ENCODE measurements at regions not wholly inside any gene's neighbourhood (a gene's known extent, or its start where the extent isn't known, plus 50 kb on each side); places are given as distances from the start of the nearest gene placed in this dataset.

GRCh38 chr3:72190050-72190449, 405.1 kb upstream of the PROK2 start:
- Mint-ChIP-seq H3K4me1 (ENCODE audit: low read depth) (peaks cover 18% of the 10 kb centered on the region), H3K27me3 (no peaks in the 10 kb centered on the region), H3K27ac (no peak overlapping the region), H3K9me3 (peaks cover 13% of the 10 kb centered on the region), H3K4me3 (no peak overlapping the region), H3K36me3 (ENCODE audit: low read depth) (no peaks in the 10 kb centered on the region)
- DNase-seq: no peak

- H3K9me3 Mint-ChIP-seq: peaks cover 13% of the 10 kb centered on the region
- peaks cover 4% of the 10 kb centered on the region for H3K27me3 Mint-ChIP-seq
- H3K36me3 Mint-ChIP-seq (ENCODE audit: low read depth): no peaks in the 10 kb centered on the region
- H3K4me1 Mint-ChIP-seq (ENCODE audit: low read depth): peaks cover 18% of the 10 kb centered on the region
- no peak overlapping the region for H3K4me3 Mint-ChIP-seq
- no peak for DNase-seq
- no peak overlapping the region for H3K27ac Mint-ChIP-seq
These were observed 404.4 kb upstream of the PROK2 start for GRCh38 chr3:72189339-72189738.

- no peak overlapping the region for H3K27ac Mint-ChIP-seq
- no peak for DNase-seq
- no peaks in the 10 kb centered on the region for H3K36me3 Mint-ChIP-seq (ENCODE audit: low read depth)
- H3K9me3 Mint-ChIP-seq: peaks cover 13% of the 10 kb centered on the region
- peaks cover 18% of the 10 kb centered on the region for H3K4me1 Mint-ChIP-seq (ENCODE audit: low read depth)
- no peak overlapping the region for H3K4me3 Mint-ChIP-seq
- peaks cover 4% of the 10 kb centered on the region for H3K27me3 Mint-ChIP-seq
These were observed 403.6 kb upstream of the PROK2 start for GRCh38 chr3:72188536-72188935.

- DNase-seq: no peak
- H3K9me3 Mint-ChIP-seq: peaks cover 2% of the 10 kb centered on the region
- H3K4me3 Mint-ChIP-seq: no peak overlapping the region
- H3K27ac Mint-ChIP-seq: no peak overlapping the region
- H3K27me3 Mint-ChIP-seq: peaks cover 12% of the 10 kb centered on the region
- H3K36me3 Mint-ChIP-seq (ENCODE audit: low read depth): no peaks in the 10 kb centered on the region
- peaks cover 18% of the 10 kb centered on the region for H3K4me1 Mint-ChIP-seq (ENCODE audit: low read depth)
These were observed 402.2 kb upstream of the PROK2 start for GRCh38 chr3:72187131-72187530.

GRCh38 chr3:72186400-72186855, 401.5 kb upstream of the PROK2 start:
- H3K9me3 Mint-ChIP-seq: no peaks in the 10 kb centered on the region
- H3K36me3 Mint-ChIP-seq (ENCODE audit: low read depth): no peaks in the 10 kb centered on the region
- peaks cover 19% of the 10 kb centered on the region for H3K27me3 Mint-ChIP-seq
- H3K4me3 Mint-ChIP-seq: no peak overlapping the region
- H3K27ac Mint-ChIP-seq: peak overlapping the region; percentile 9
- DNase-seq: no peak
- H3K4me1 Mint-ChIP-seq (ENCODE audit: low read depth): peaks cover 18% of the 10 kb centered on the region

- no peak for DNase-seq
- H3K27me3 Mint-ChIP-seq: peaks cover 23% of the 10 kb centered on the region
- no peaks in the 10 kb centered on the region for H3K9me3 Mint-ChIP-seq
- H3K4me3 Mint-ChIP-seq: no peak overlapping the region
- no peaks in the 10 kb centered on the region for H3K36me3 Mint-ChIP-seq (ENCODE audit: low read depth)
- H3K27ac Mint-ChIP-seq: peak overlapping the region; percentile 9
- H3K4me1 Mint-ChIP-seq (ENCODE audit: low read depth): peaks cover 18% of the 10 kb centered on the region
These were observed 400.8 kb upstream of the PROK2 start for GRCh38 chr3:72185549-72186399.

- Mint-ChIP-seq H3K27ac (no peak overlapping the region), H3K36me3 (ENCODE audit: low read depth) (no peaks in the 10 kb centered on the region), H3K4me1 (ENCODE audit: low read depth) (peaks cover 12% of the 10 kb centered on the region), H3K27me3 (peaks cover 39% of the 10 kb centered on the region), H3K9me3 (no peaks in the 10 kb centered on the region), H3K4me3 (no peak overlapping the region)
- no peak for DNase-seq
These were observed 398.5 kb upstream of the PROK2 start for GRCh38 chr3:72183489-72183888.

- no peaks in the 10 kb centered on the region for H3K9me3 Mint-ChIP-seq
- no peak overlapping the region for H3K27ac Mint-ChIP-seq
- peaks cover 19% of the 10 kb centered on the region for H3K4me1 Mint-ChIP-seq (ENCODE audit: low read depth)
- no peaks in the 10 kb centered on the region for H3K36me3 Mint-ChIP-seq (ENCODE audit: low read depth)
- no peak for DNase-seq
- H3K4me3 Mint-ChIP-seq: no peak overlapping the region
- peaks cover 48% of the 10 kb centered on the region for H3K27me3 Mint-ChIP-seq
These were observed 397.3 kb upstream of the PROK2 start for GRCh38 chr3:72182206-72182605.

- DNase-seq: no peak
- Mint-ChIP-seq H3K4me1 (ENCODE audit: low read depth) (peaks cover 20% of the 10 kb centered on the region), H3K27me3 (peaks cover 58% of the 10 kb centered on the region), H3K9me3 (no peaks in the 10 kb centered on the region), H3K4me3 (no peak overlapping the region), H3K27ac (no peak overlapping the region), H3K36me3 (ENCODE audit: low read depth) (no peaks in the 10 kb centered on the region)
These were observed 396.3 kb upstream of the PROK2 start for GRCh38 chr3:72181251-72181650.

GRCh38 chr3:72180405-72180804, 395.5 kb upstream of the PROK2 start:
- peaks cover 66% of the 10 kb centered on the region for H3K27me3 Mint-ChIP-seq
- no peak overlapping the region for H3K4me3 Mint-ChIP-seq
- H3K27ac Mint-ChIP-seq: no peak overlapping the region
- H3K9me3 Mint-ChIP-seq: peaks cover 3% of the 10 kb centered on the region
- DNase-seq: no peak
- H3K4me1 Mint-ChIP-seq (ENCODE audit: low read depth): peaks cover 15% of the 10 kb centered on the region
- H3K36me3 Mint-ChIP-seq (ENCODE audit: low read depth): no peaks in the 10 kb centered on the region

- DNase-seq: no peak
- H3K4me1 Mint-ChIP-seq (ENCODE audit: low read depth): peaks cover 15% of the 10 kb centered on the region
- no peak overlapping the region for H3K27ac Mint-ChIP-seq
- no peaks in the 10 kb centered on the region for H3K36me3 Mint-ChIP-seq (ENCODE audit: low read depth)
- H3K27me3 Mint-ChIP-seq: peaks cover 73% of the 10 kb centered on the region
- H3K9me3 Mint-ChIP-seq: peaks cover 3% of the 10 kb centered on the region
- no peak overlapping the region for H3K4me3 Mint-ChIP-seq
These were observed 394.1 kb upstream of the PROK2 start for GRCh38 chr3:72179107-72179464.

GRCh38 chr3:72178463-72179106, 393.6 kb upstream of the PROK2 start:
- H3K27ac Mint-ChIP-seq: no peak overlapping the region
- peaks cover 77% of the 10 kb centered on the region for H3K27me3 Mint-ChIP-seq
- no peaks in the 10 kb centered on the region for H3K36me3 Mint-ChIP-seq (ENCODE audit: low read depth)
- no peak overlapping the region for H3K4me3 Mint-ChIP-seq
- no peak for DNase-seq
- peaks cover 15% of the 10 kb centered on the region for H3K4me1 Mint-ChIP-seq (ENCODE audit: low read depth)
- peaks cover 3% of the 10 kb centered on the region for H3K9me3 Mint-ChIP-seq

GRCh38 chr3:72177075-72178050, 392.4 kb upstream of the PROK2 start:
- H3K4me3 Mint-ChIP-seq: no peak overlapping the region
- H3K27ac Mint-ChIP-seq: no peak overlapping the region
- peaks cover 80% of the 10 kb centered on the region for H3K27me3 Mint-ChIP-seq
- H3K9me3 Mint-ChIP-seq: peaks cover 3% of the 10 kb centered on the region
- H3K4me1 Mint-ChIP-seq (ENCODE audit: low read depth): peaks cover 15% of the 10 kb centered on the region
- no peaks in the 10 kb centered on the region for H3K36me3 Mint-ChIP-seq (ENCODE audit: low read depth)
- no peak for DNase-seq

- no peak overlapping the region for H3K4me3 Mint-ChIP-seq
These were observed 391.6 kb upstream of the PROK2 start for GRCh38 chr3:72176537-72177041.

More at GRCh38 chr3:72176537-72177041, 391.6 kb upstream of the PROK2 start:
- Mint-ChIP-seq H3K4me1 (ENCODE audit: low read depth) (peaks cover 15% of the 10 kb centered on the region), H3K27ac (no peak overlapping the region), H3K9me3 (peaks cover 3% of the 10 kb centered on the region), H3K36me3 (ENCODE audit: low read depth) (no peaks in the 10 kb centered on the region), H3K27me3 (peaks cover 72% of the 10 kb centered on the region)
- DNase-seq: no peak
